ENCODE measurements at regions not wholly inside any gene's neighbourhood (a gene's known extent, or its start where the extent isn't known, plus 50 kb on each side); places are given as distances from the start of the nearest gene placed in this dataset.

DNA sequence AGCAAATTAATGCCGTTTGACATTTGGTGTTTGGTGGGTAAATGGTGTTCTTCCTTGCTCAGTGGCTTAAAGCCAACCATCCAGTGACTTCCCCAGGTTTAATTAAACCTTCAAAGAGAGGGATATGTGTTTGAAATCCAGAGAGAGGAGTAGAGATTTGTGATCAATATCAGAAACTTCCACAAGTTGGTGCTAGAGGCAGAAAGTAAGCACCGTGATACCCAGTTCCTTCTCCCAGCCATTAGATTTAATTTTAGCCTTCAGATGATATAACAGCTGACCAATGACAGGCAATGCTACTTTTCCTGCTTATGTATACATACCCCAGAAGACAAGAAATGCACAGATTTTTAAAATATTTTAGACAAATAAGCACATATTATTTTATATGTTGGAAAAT, 398.5 kb downstream of the CDH2 start:
- intact Hi-C loops (cut with micrococcal nuclease) = no loop called here
- Mint-ChIP-seq H3K27me3 (ENCODE audit: low read depth) (no peaks in the 10 kb centered on the region), H3K4me3 (no peak overlapping the region), H3K4me1 (ENCODE audit: low read depth) (no peaks in the 10 kb centered on the region), H3K9me3 (peaks cover 3% of the 10 kb centered on the region), H3K36me3 (ENCODE audit: low read depth) (no peaks in the 10 kb centered on the region), H3K27ac (no peak overlapping the region)
- CTCF ChIA-PET = no interaction called here
- no peak for DNase-seq

GRCh38 chr18:27772081-27772480, 404.8 kb downstream of the CDH2 start:
- no peak for DNase-seq
- intact Hi-C loops (cut with micrococcal nuclease) = no loop called here
- Mint-ChIP-seq H3K9me3 (no peaks in the 10 kb centered on the region), H3K4me3 (no peak overlapping the region), H3K36me3 (ENCODE audit: low read depth) (no peaks in the 10 kb centered on the region), H3K27me3 (ENCODE audit: low read depth) (no peaks in the 10 kb centered on the region), H3K4me1 (ENCODE audit: low read depth) (no peaks in the 10 kb centered on the region), H3K27ac (no peak overlapping the region)
- CTCF ChIA-PET = no interaction called here

- Mint-ChIP-seq H3K36me3 (ENCODE audit: low read depth) (no peaks in the 10 kb centered on the region), H3K27me3 (ENCODE audit: low read depth) (no peaks in the 10 kb centered on the region), H3K27ac (no peak overlapping the region), H3K4me1 (ENCODE audit: low read depth) (no peaks in the 10 kb centered on the region), H3K9me3 (no peaks in the 10 kb centered on the region), H3K4me3 (no peak overlapping the region)
- intact Hi-C loops (cut with micrococcal nuclease) = no loop called here
- DNase-seq = no peak
- CTCF ChIA-PET = no interaction called here
Observed at GRCh38 chr18:27771571-27771970, 405.4 kb downstream of the CDH2 start.

DNA sequence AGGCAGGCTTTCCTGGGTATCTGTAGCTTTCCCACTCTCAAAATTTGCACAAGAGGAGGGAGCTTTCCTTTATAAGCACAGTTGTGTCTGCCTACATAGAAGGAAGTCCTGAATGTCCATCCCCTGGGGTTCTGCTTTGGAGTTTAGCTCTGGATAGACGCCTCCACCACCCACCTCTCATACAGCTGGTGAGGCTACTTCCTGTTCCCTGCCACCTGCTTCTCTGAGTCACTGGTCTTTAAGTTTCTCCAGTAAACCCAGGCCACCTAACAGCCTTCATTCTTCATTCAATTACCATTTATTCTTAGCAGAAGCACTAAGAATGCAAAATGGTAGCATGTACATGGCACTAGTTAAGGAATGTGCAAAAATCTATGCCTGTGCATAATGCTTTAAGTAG, 407.8 kb downstream of the CDH2 start:
- Mint-ChIP-seq H3K4me1 (ENCODE audit: low read depth) (no peaks in the 10 kb centered on the region), H3K4me3 (no peak overlapping the region), H3K36me3 (ENCODE audit: low read depth) (no peaks in the 10 kb centered on the region), H3K27me3 (ENCODE audit: low read depth) (no peaks in the 10 kb centered on the region), H3K27ac (no peak overlapping the region), H3K9me3 (no peaks in the 10 kb centered on the region)
- CTCF ChIA-PET = no interaction called here
- DNase-seq = no peak
- intact Hi-C loops (cut with micrococcal nuclease) = no loop called here

DNA sequence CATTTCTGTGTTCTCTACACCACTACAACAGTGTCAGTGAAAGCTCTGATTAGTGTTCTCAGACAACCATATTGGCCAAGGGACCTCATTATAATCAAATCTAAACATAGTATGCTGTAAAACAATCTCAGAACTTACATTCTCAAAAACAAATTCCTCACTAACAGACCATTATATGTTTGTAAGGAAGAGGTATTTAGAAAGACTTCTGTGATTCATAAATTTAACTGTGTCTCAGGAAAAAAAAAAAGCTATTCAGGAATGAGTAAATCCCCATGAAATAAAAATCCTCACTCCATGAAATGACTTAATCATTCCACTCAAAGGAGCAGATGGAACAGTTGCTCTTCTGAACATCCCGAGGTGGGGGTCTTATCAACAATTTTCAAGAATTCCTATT, 413.0 kb downstream of the CDH2 start:
- intact Hi-C loops (cut with micrococcal nuclease) = no loop called here
- DNase-seq = no peak
- Mint-ChIP-seq H3K4me3 (no peak overlapping the region), H3K4me1 (ENCODE audit: low read depth) (no peaks in the 10 kb centered on the region), H3K27me3 (ENCODE audit: low read depth) (no peaks in the 10 kb centered on the region), H3K36me3 (ENCODE audit: low read depth) (no peaks in the 10 kb centered on the region), H3K27ac (no peak overlapping the region), H3K9me3 (no peaks in the 10 kb centered on the region)
- CTCF ChIA-PET = no interaction called here

DNA sequence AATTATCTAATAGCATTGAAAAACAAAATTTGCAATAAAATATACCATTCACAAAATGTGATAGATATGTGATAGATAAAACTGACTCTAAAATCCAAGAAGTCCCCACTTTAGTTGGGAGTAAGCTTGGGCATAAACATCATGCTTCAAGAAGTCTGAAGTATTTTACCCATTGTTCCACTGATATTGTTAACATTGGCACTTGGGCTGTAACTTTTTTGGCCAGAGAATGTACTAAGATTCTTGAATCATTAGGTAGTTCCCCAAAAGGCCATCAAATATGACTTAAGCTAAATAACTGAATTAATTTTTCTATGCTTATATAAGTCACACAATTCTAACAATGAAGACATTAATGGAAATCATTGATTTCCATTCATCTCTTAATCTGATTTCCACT, 413.6 kb downstream of the CDH2 start:
- H3K4me1 Mint-ChIP-seq (ENCODE audit: low read depth) = no peaks in the 10 kb centered on the region
- H3K36me3 Mint-ChIP-seq (ENCODE audit: low read depth) = no peaks in the 10 kb centered on the region
- H3K27me3 Mint-ChIP-seq (ENCODE audit: low read depth) = no peaks in the 10 kb centered on the region
- no peak for DNase-seq
- no peak overlapping the region for H3K27ac Mint-ChIP-seq
- H3K4me3 Mint-ChIP-seq = no peak overlapping the region
- CTCF ChIA-PET = no interaction called here
- intact Hi-C loops (cut with micrococcal nuclease) = no loop called here
- no peaks in the 10 kb centered on the region for H3K9me3 Mint-ChIP-seq

DNA sequence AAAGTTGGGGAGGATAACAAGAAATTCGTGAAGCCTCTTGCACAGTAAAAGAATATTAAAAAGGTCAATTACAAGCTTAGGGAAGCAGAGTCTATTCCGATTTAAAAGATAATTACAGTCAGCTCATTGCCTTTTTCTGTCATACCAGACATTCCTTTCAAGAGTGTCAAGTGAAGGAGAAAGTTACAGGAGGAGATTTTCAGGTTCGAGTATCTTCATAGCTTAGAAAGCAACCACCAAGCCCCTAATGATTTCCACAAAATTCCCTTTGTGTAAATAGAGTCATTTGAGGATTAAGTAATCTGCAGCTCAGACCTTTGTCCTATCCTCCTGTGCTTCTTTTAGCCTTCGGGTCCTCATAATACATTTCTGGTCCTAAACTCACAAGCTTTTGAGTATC, 414.9 kb downstream of the CDH2 start:
- Mint-ChIP-seq H3K27me3 (ENCODE audit: low read depth) (no peaks in the 10 kb centered on the region), H3K36me3 (ENCODE audit: low read depth) (no peaks in the 10 kb centered on the region), H3K27ac (no peak overlapping the region), H3K9me3 (no peaks in the 10 kb centered on the region), H3K4me3 (no peak overlapping the region), H3K4me1 (ENCODE audit: low read depth) (no peaks in the 10 kb centered on the region)
- intact Hi-C loops (cut with micrococcal nuclease) = no loop called here
- no peak for DNase-seq
- CTCF ChIA-PET = no interaction called here

DNA sequence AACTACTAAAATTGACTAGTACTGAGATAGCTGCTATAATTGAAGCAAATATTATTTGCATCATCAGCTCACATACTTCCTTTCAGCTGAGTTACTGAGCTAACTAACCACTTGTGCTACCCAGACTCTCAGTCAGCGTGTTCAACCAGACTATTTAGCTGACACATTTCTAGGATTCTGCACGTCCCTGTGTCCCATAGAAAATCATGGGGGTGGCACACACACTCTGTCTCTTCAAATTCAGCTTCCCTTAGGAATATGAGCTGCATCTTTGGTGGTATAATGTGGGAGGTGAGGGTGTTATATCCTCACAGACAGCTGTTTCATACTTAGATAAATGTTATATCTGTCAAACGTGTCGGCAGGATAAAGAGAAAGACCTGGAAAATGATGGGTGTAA, 424.0 kb downstream of the CDH2 start:
- peaks cover 7% of the 10 kb centered on the region for H3K9me3 Mint-ChIP-seq

DNA sequence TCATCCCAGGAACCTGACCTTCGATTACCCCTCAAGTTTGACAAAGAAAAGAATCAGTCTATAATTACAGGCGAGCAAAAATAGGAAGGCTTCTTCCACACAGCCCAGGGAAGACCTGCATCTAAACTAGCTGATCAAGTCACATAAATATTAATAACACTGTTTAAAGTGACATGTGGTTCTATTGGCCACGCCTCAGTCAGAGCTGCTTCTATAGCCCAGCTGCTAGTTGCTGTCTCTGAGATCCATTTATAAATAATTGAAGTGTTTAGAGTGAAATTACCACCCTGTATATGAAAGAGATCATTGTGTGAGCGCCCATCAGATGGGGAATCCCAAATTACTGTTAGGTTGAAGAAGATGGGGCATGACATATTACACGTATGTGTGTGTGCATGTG, 426.0 kb downstream of the CDH2 start:
- CTCF ChIA-PET = interaction anchor here (0.6 to 1.0 kb wide), 2 partner anchors 66 to 137 kb away, joined by 3 to 4 read pairs; no protein-coding TSS in a partner anchor
- no peaks in the 10 kb centered on the region for H3K27me3 Mint-ChIP-seq (ENCODE audit: low read depth)
- H3K9me3 Mint-ChIP-seq = peaks cover 7% of the 10 kb centered on the region
- no peak overlapping the region for H3K4me3 Mint-ChIP-seq
- no peak for DNase-seq
- no peak overlapping the region for H3K27ac Mint-ChIP-seq
- intact Hi-C loops (cut with micrococcal nuclease) = no loop called here
- H3K4me1 Mint-ChIP-seq (ENCODE audit: low read depth) = no peaks in the 10 kb centered on the region
- no peaks in the 10 kb centered on the region for H3K36me3 Mint-ChIP-seq (ENCODE audit: low read depth)

More for the DNA sequence above, 424.0 kb downstream of the CDH2 start:
- no peak for DNase-seq
- Mint-ChIP-seq H3K4me1 (ENCODE audit: low read depth) (no peaks in the 10 kb centered on the region), H3K27me3 (ENCODE audit: low read depth) (no peaks in the 10 kb centered on the region), H3K36me3 (ENCODE audit: low read depth) (no peaks in the 10 kb centered on the region), H3K4me3 (no peak overlapping the region), H3K27ac (no peak overlapping the region)
- intact Hi-C loops (cut with micrococcal nuclease) = no loop called here
- CTCF ChIA-PET = no interaction called here

- no peaks in the 10 kb centered on the region for H3K27me3 Mint-ChIP-seq (ENCODE audit: low read depth)
- H3K9me3 Mint-ChIP-seq = peaks cover 7% of the 10 kb centered on the region
- no peak overlapping the region for H3K27ac Mint-ChIP-seq
- intact Hi-C loops (cut with micrococcal nuclease) = no loop called here
- H3K4me3 Mint-ChIP-seq = no peak overlapping the region
- CTCF ChIA-PET = interaction anchor here (1.0 kb wide), 1 partner anchor 65 kb away, joined by 3 read pairs; no protein-coding TSS in a partner anchor
- no peaks in the 10 kb centered on the region for H3K4me1 Mint-ChIP-seq (ENCODE audit: low read depth)
- H3K36me3 Mint-ChIP-seq (ENCODE audit: low read depth) = no peaks in the 10 kb centered on the region
- DNase-seq = peak; percentile 8
Observed at GRCh38 chr18:27750014-27750413, 426.9 kb downstream of the CDH2 start.

GRCh38 chr18:27749194-27749593, 427.7 kb downstream of the CDH2 start:
- Mint-ChIP-seq H3K4me1 (ENCODE audit: low read depth) (no peaks in the 10 kb centered on the region), H3K4me3 (no peak overlapping the region), H3K36me3 (ENCODE audit: low read depth) (no peaks in the 10 kb centered on the region), H3K9me3 (peaks cover 7% of the 10 kb centered on the region), H3K27ac (no peak overlapping the region), H3K27me3 (ENCODE audit: low read depth) (no peaks in the 10 kb centered on the region)
- intact Hi-C loops (cut with micrococcal nuclease) = no loop called here
- no peak for DNase-seq
- CTCF ChIA-PET = no interaction called here

DNA sequence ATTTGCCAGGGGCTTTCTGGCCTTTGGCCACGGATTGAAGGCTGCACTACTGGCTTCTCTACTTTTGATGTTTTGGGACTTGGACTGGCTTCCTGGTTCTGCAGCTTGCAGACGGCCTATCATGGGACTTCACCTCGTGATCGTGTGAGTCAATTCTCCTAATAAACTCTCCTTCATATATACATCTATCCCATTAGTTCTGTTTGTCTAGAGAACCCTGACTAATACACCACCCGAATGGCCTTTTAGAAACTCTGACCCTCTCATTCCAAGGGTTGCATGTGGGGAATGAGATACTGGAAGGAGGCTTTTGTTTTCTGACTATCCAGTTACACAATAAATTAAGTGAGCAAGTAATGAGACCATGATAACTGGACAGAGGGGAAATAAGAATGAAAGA, 430.7 kb downstream of the CDH2 start:
- H3K27me3 Mint-ChIP-seq (ENCODE audit: low read depth) = no peaks in the 10 kb centered on the region
- H3K36me3 Mint-ChIP-seq (ENCODE audit: low read depth) = no peaks in the 10 kb centered on the region
- H3K9me3 Mint-ChIP-seq = peaks cover 2% of the 10 kb centered on the region
- DNase-seq = no peak
- no peak overlapping the region for H3K4me3 Mint-ChIP-seq
- intact Hi-C loops (cut with micrococcal nuclease) = no loop called here
- CTCF ChIA-PET = no interaction called here
- no peaks in the 10 kb centered on the region for H3K4me1 Mint-ChIP-seq (ENCODE audit: low read depth)
- no peak overlapping the region for H3K27ac Mint-ChIP-seq

DNA sequence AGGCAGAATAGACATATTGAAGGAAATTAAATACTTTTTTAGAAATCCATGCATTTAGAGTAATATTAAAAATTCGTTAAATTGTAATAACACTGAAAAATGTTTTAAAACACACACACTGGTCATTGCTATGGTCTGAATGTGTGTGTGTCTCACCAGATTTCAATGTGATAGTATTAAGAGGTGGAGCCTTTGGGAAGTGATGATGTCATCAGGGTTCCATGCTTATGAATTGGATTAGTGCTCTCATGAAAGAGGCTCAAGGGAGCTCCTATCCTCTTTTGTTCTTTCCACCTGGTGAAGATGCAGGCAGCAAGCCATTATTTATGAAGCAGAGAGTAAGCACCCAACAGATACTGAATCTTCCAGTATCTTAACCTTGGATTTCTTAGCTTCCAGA, 441.8 kb downstream of the CDH2 start:
- H3K36me3 Mint-ChIP-seq (ENCODE audit: low read depth) = no peaks in the 10 kb centered on the region
- H3K27me3 Mint-ChIP-seq (ENCODE audit: low read depth) = no peaks in the 10 kb centered on the region
- no peaks in the 10 kb centered on the region for H3K4me1 Mint-ChIP-seq (ENCODE audit: low read depth)
- intact Hi-C loops (cut with micrococcal nuclease) = no loop called here
- CTCF ChIA-PET = interaction anchor here (0.7 kb wide), 1 partner anchor 69 kb away, joined by 3 read pairs; no protein-coding TSS in a partner anchor
- peaks cover 6% of the 10 kb centered on the region for H3K9me3 Mint-ChIP-seq
- H3K27ac Mint-ChIP-seq = no peak overlapping the region
- H3K4me3 Mint-ChIP-seq = no peak overlapping the region
- no peak for DNase-seq

DNA sequence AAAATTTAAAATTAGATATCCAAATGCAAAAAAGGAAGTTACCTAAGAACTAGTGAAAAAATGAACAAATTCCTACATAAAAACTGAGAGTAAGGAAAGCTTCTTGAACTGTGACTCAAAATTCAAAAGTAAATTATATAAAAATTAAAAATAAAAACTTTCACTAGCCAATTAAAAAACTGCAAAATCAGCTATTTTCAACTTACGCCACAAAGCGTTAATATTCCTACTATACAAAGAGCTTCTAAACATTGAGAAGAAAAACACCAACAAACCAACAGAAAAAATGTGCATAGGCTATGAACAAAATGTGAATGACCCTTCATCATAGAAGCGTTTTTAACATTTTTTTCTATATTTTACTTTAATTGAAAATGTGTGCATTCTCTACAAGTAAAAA, 445.7 kb downstream of the CDH2 start:
- Mint-ChIP-seq H3K9me3 (peaks cover 10% of the 10 kb centered on the region), H3K27ac (no peak overlapping the region), H3K36me3 (ENCODE audit: low read depth) (no peaks in the 10 kb centered on the region), H3K4me3 (no peak overlapping the region), H3K4me1 (ENCODE audit: low read depth) (no peaks in the 10 kb centered on the region), H3K27me3 (ENCODE audit: low read depth) (no peaks in the 10 kb centered on the region)
- CTCF ChIA-PET = no interaction called here
- no peak for DNase-seq
- intact Hi-C loops (cut with micrococcal nuclease) = no loop called here
